ENCODE measurements at regions not wholly inside any gene's neighbourhood (a gene's known extent, or its start where the extent isn't known, plus 50 kb on each side); places are given as distances from the start of the nearest gene placed in this dataset.
"Not testable (repeated sequence)": the region's sequence is repeated elsewhere in the genome, so short reads cannot be mapped to it uniquely, and the experiment has no call there.

- not testable (repeated sequence) for TF ChIP-seq EZH2 (IDR thresholded peaks at IDR 0.05); POLR2AphosphoS5 (IDR thresholded peaks at IDR 0.05; ENCODE audit: borderline replicate concordance, low read depth, low read length); FOXP2 (optimal IDR thresholded peaks at IDR 0.05; ENCODE audit: control extremely low read depth, extremely low read length, insufficient read depth)
These were observed 209.3 kb upstream of the PRSS58 start for GRCh38 chr7:142467056-142467655.

Data from SK-N-MC (cell line).